ENCODE measurements at regions not wholly inside any gene's neighbourhood (a gene's known extent, or its start where the extent isn't known, plus 50 kb on each side); places are given as distances from the start of the nearest gene placed in this dataset.

- TF ChIP-seq POLR2AphosphoS5 (IDR thresholded peaks at IDR 0.05; ENCODE audit: insufficient read depth in 1 of 2, low read depth in 1 of 2) = no peak
- no peak for TF ChIP-seq CTCF (IDR thresholded peaks at IDR 0.05)
- TF ChIP-seq POLR2A (IDR thresholded peaks at IDR 0.05) = no peak
Measured at GRCh38 chr6:68086199-68086598, 548.9 kb upstream of the ADGRB3 start.

Data from vagina (tissue), 2 donors.